Loucy (cell line): ENCODE measurements at regions not wholly inside any gene's neighbourhood (a gene's known extent, or its start where the extent isn't known, plus 50 kb on each side); places are given as distances from the start of the nearest gene placed in this dataset.

Experiments
- H2AFZ ChIP-seq: fragments of 200-600 bp; sonication (generic); 2 replicates; pipeline ENCODE4 v1.6.0; 2016; ENCODE audit warnings: antibody characterized with exemption, mild to moderate bottlenecking, low read length, moderate library complexity
- H3F3A ChIP-seq: fragments of 200-600 bp; 2 replicates; pipeline ENCODE4 v1.6.0; 2016; ENCODE audit warnings: antibody characterized with exemption, low read depth, mild to moderate bottlenecking
- H3K27me3 ChIP-seq: fragments of 200-600 bp; sonication (generic); 2 replicates; pipeline ENCODE4 v1.6.1; 2014; ENCODE audit warnings: low read length, mild to moderate bottlenecking; ENCODE audit not compliant: insufficient read depth, poor library complexity, severe bottlenecking
- H3K36me3 ChIP-seq: fragments of 200-600 bp; sonication (generic); 2 replicates; pipeline ENCODE4 v1.6.1; 2016; ENCODE audit warnings: low read length; ENCODE audit not compliant: insufficient read depth
- H3K4me1 ChIP-seq: fragments of 200-600 bp; sonication (generic); 2 replicates; pipeline ENCODE4 v1.5.1; 2014; ENCODE audit warnings: low read length, mild to moderate bottlenecking; ENCODE audit not compliant: insufficient read depth, poor library complexity, severe bottlenecking
- H3K4me2 ChIP-seq: fragments of 200-600 bp; sonication (generic); 2 replicates; pipeline ENCODE4 v1.6.0; 2014; ENCODE audit warnings: antibody characterized with exemption, low read length, low read depth, mild to moderate bottlenecking; ENCODE audit not compliant: poor library complexity, severe bottlenecking
- H3K4me3 ChIP-seq: fragments of 200-600 bp; sonication (generic); 2 replicates; pipeline ENCODE4 v1.5.1; 2014; ENCODE audit warnings: low read length, mild to moderate bottlenecking, mixed read lengths; ENCODE audit not compliant: poor library complexity, severe bottlenecking
- H3K79me2 ChIP-seq: fragments of 200-600 bp; sonication (generic); 2 replicates; pipeline ENCODE4 v1.6.1; 2014; ENCODE audit warnings: low read length; ENCODE audit not compliant: insufficient read depth
- H3K9ac ChIP-seq: fragments of 200-600 bp; sonication (generic); 2 replicates; pipeline ENCODE4 v1.6.0; 2014; ENCODE audit warnings: mild to moderate bottlenecking, low read depth, low read length, moderate library complexity; ENCODE audit not compliant: poor library complexity, severe bottlenecking
- H3K9me2 ChIP-seq: fragments of 200-600 bp; sonication (generic); replicated peaks from 2 replicates; pipeline ENCODE4 v1.6.1; 2016; ENCODE audit warnings: low read depth, low read length, mixed read lengths
- H3K9me3 ChIP-seq: fragments of 200-600 bp; sonication (generic); 2 replicates; pipeline ENCODE4 v1.6.1; 2014; ENCODE audit warnings: mild to moderate bottlenecking, antibody characterized with exemption, low read length, low read depth; ENCODE audit not compliant: insufficient read depth
- H4K20me1 ChIP-seq: fragments of 200-600 bp; sonication (generic); 2 replicates; pipeline ENCODE4 v1.6.0; 2014; ENCODE audit warnings: antibody characterized with exemption, low read length, mild to moderate bottlenecking; ENCODE audit not compliant: insufficient read depth, poor library complexity, severe bottlenecking
- EZH2phosphoT487 ChIP-seq: fragments of 200-600 bp; IDR thresholded peaks from 2 replicates; pipeline ENCODE4 v1.6.1; 2018; ENCODE audit warnings: antibody characterized with exemption, mild to moderate bottlenecking, moderate library complexity, borderline replicate concordance
- TF ChIP-seq, protein P1 (sequence below): fragments of 200-600 bp; sonication (generic); conservative IDR thresholded peaks from 2 replicates; pipeline ENCODE4 v1.5.1; 2014; ENCODE audit warnings: mild to moderate bottlenecking, antibody characterized with exemption, low read length

- Histone ChIP-seq H3K9me2 (no peaks in the 10 kb centered on the region), H3K4me3 (no peak overlapping the region), H3F3A (no peaks in the 10 kb centered on the region), H3K9me3 (no peaks in the 10 kb centered on the region), H2AFZ (no peak overlapping the region), H3K4me2 (no peak overlapping the region), H3K79me2 (no peaks in the 10 kb centered on the region), H3K4me1 (no peaks in the 10 kb centered on the region), H3K36me3 (no peaks in the 10 kb centered on the region), H3K9ac (no peak overlapping the region), H3K27me3 (no peaks in the 10 kb centered on the region), H4K20me1 (no peaks in the 10 kb centered on the region)
- TF ChIP-seq EZH2phosphoT487 = no peak
- TF ChIP-seq, protein P1, sequence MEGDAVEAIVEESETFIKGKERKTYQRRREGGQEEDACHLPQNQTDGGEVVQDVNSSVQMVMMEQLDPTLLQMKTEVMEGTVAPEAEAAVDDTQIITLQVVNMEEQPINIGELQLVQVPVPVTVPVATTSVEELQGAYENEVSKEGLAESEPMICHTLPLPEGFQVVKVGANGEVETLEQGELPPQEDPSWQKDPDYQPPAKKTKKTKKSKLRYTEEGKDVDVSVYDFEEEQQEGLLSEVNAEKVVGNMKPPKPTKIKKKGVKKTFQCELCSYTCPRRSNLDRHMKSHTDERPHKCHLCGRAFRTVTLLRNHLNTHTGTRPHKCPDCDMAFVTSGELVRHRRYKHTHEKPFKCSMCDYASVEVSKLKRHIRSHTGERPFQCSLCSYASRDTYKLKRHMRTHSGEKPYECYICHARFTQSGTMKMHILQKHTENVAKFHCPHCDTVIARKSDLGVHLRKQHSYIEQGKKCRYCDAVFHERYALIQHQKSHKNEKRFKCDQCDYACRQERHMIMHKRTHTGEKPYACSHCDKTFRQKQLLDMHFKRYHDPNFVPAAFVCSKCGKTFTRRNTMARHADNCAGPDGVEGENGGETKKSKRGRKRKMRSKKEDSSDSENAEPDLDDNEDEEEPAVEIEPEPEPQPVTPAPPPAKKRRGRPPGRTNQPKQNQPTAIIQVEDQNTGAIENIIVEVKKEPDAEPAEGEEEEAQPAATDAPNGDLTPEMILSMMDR = no peak
Measured at GRCh38 chr14:59117754-59118528, 70.5 kb upstream of the DAAM1 start.

DNA sequence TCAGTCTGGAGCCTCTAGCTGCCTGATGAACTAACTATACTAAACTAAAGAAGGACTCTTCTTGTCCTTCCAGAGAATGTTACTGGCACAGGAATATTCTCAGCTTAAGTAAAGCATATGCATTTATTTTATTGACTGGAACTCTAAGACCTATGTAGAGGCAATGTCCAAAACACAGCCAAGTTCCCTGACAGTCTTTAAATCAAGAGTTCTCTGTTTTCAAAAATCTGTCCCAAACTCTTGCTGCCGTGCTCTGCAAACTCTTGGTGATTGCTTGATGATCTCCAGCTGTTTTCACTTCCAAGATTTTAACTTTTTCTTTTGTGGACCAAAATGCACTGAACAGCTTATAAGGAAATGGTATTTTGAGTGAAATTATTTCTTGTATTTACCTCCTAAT is 67.5 kb upstream of the DAAM1 start:
- H3K9me3 ChIP-seq = no peaks in the 10 kb centered on the region
- H3K4me1 ChIP-seq = no peaks in the 10 kb centered on the region
- no peaks in the 10 kb centered on the region for H3F3A ChIP-seq
- H3K79me2 ChIP-seq = no peaks in the 10 kb centered on the region
- TF ChIP-seq, protein P1 = no peak
- TF ChIP-seq EZH2phosphoT487 = no peak
- H2AFZ ChIP-seq = no peak overlapping the region
- no peaks in the 10 kb centered on the region for H3K27me3 ChIP-seq
- H3K9me2 ChIP-seq = no peaks in the 10 kb centered on the region
- H3K4me3 ChIP-seq = no peak overlapping the region
- no peaks in the 10 kb centered on the region for H3K36me3 ChIP-seq
- H3K9ac ChIP-seq = no peak overlapping the region
- H4K20me1 ChIP-seq = no peaks in the 10 kb centered on the region
- H3K4me2 ChIP-seq = no peak overlapping the region

DNA sequence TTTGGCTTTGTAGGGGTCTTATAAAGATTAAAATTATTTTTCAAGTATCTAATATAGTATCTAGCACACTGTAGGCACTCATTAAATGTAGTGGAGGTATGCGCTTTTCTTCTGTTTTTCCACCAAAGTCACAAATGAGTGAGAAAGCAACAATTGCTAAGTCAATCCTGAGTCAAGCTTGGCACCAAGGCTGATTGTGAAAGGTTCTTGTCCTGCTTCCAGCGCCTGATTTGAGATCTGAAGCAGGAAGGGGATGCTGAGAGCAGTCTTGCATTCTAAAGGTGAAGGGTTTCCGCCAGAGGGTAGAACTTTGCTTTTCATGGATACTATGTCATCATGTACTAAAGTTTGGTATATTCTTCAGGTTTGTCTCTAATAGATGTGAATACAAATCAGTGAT is 64.9 kb upstream of the DAAM1 start:
- Histone ChIP-seq H3K4me2 (no peak overlapping the region), H3F3A (no peaks in the 10 kb centered on the region), H3K9me3 (no peaks in the 10 kb centered on the region), H3K4me1 (no peaks in the 10 kb centered on the region), H2AFZ (no peak overlapping the region), H3K27me3 (no peaks in the 10 kb centered on the region), H3K36me3 (no peaks in the 10 kb centered on the region), H3K9me2 (no peaks in the 10 kb centered on the region), H3K9ac (no peak overlapping the region), H3K4me3 (no peak overlapping the region), H3K79me2 (no peaks in the 10 kb centered on the region), H4K20me1 (no peaks in the 10 kb centered on the region)
- TF ChIP-seq EZH2phosphoT487 = no peak
- TF ChIP-seq, protein P1 = no peak
